Subcutaneous abdominal adipose tissue (tissue), 5 donors: ENCODE measurements at regions not wholly inside any gene's neighbourhood (a gene's known extent, or its start where the extent isn't known, plus 50 kb on each side); places are given as distances from the start of the nearest gene placed in this dataset.
"Not testable (repeated sequence)": the region's sequence is repeated elsewhere in the genome, so short reads cannot be mapped to it uniquely, and the experiment has no call there.

Source experiments
- H3K27ac ChIP-seq: one replicate; pipeline ENCODE4 v1.7.0; 2013; ENCODE audit warnings: low read depth, mild to moderate bottlenecking, inconsistent platforms, low read length, moderate library complexity
- H3K27me3 ChIP-seq, 5 donors: one replicate each; pipeline ENCODE4 v1.7.0; 2013; ENCODE audit warnings: low read length in 5 of 5, inconsistent platforms in 1 of 5; ENCODE audit not compliant: control insufficient read depth in 5 of 5, insufficient read depth in 4 of 5
- H3K36me3 ChIP-seq, 5 donors: one replicate each; pipeline ENCODE4 v1.7.0; 2013; ENCODE audit warnings: low read length in 5 of 5; ENCODE audit not compliant: control insufficient read depth in 5 of 5, insufficient read depth in 5 of 5
- H3K4me1 ChIP-seq, 5 donors: one replicate each; pipeline ENCODE4 v1.7.0; 2013; ENCODE audit warnings: low read length in 5 of 5, mild to moderate bottlenecking in 3 of 5, moderate library complexity in 1 of 5; ENCODE audit not compliant: control insufficient read depth in 5 of 5, insufficient read depth in 5 of 5
- H3K4me3 ChIP-seq, 5 donors: one replicate each; pipeline ENCODE4 v1.7.0; 2013; ENCODE audit warnings: low read length in 5 of 5, low read depth in 1 of 5
- H3K9ac ChIP-seq, 5 donors: one replicate each; pipeline ENCODE4 v1.7.0; 2013; ENCODE audit warnings: low read length in 5 of 5, mild to moderate bottlenecking in 4 of 5, moderate library complexity in 3 of 5
- H3K9me3 ChIP-seq, 5 donors: one replicate each; pipeline ENCODE4 v1.7.0; 2013; ENCODE audit warnings: low read length in 5 of 5; ENCODE audit not compliant: control insufficient read depth in 5 of 5
- donor health status: healthy.
- donor health status: healthy.
- donor health status: healthy.
- donor health status: healthy.
- donor health status: healthy.

GRCh38 chr11:86172894-86173293 is 71.7 kb upstream of the EED start:
- H3K27ac ChIP-seq, result peak overlapping the region; percentile 97

GRCh38 chr11:86171627-86172026 is 72.9 kb upstream of the EED start:
- Histone ChIP-seq H3K27ac (no peak overlapping the region), H3K27me3 (no peaks in the 10 kb centered on the region), H3K9me3 (no peaks in the 10 kb centered on the region), H3K4me1 (peaks cover 8 to 48% (median 42%) of the 10 kb centered on the region in 5 donors), H3K9ac (no peak overlapping the region), H3K36me3 (no peaks in the 10 kb centered on the region), H3K4me3 (no peak overlapping the region)

More at GRCh38 chr11:86172894-86173293, 71.7 kb upstream of the EED start:
- Histone ChIP-seq H3K4me1 (peaks cover 8 to 47% (median 46%) of the 10 kb centered on the region in 5 donors), H3K4me3 (no peak overlapping the region), H3K9ac (no peak overlapping the region), H3K9me3 (no peaks in the 10 kb centered on the region), H3K36me3 (no peaks in the 10 kb centered on the region), H3K27me3 (no peaks in the 10 kb centered on the region)

GRCh38 chr11:86167499-86168164 is 76.9 kb upstream of the EED start:
- Histone ChIP-seq H3K36me3 (no peaks in the 10 kb centered on the region), H3K9ac (no peak overlapping the region), H3K9me3 (no peaks in the 10 kb centered on the region)

GRCh38 chr11:86166287-86166686 is 78.3 kb upstream of the EED start:
- H3K9me3 ChIP-seq, H3K27ac ChIP-seq, H3K36me3 ChIP-seq, H3K27me3 ChIP-seq, H3K9ac ChIP-seq, H3K4me3 ChIP-seq: not testable (repeated sequence)
- H3K4me1 ChIP-seq, result peaks cover 4 to 41% (median 35%) of the 10 kb centered on the region in 5 donors

More at GRCh38 chr11:86167499-86168164, 76.9 kb upstream of the EED start:
- peaks cover 4 to 30% (median 22%) of the 10 kb centered on the region in 5 donors for H3K4me1 ChIP-seq
- no peak overlapping the region for H3K4me3 ChIP-seq
- H3K27me3 ChIP-seq, result no peaks in the 10 kb centered on the region
- peak overlapping the region; percentile 61 for H3K27ac ChIP-seq

GRCh38 chr11:86164106-86164505 is 80.4 kb upstream of the EED start:
- H3K4me3 ChIP-seq, result no peak overlapping the region
- no peaks in the 10 kb centered on the region for H3K27me3 ChIP-seq
- no peaks in the 10 kb centered on the region for H3K9me3 ChIP-seq
- H3K4me1 ChIP-seq, result peaks cover 4 to 47% (median 42%) of the 10 kb centered on the region in 5 donors
- H3K27ac ChIP-seq, result peak overlapping the region; percentile 91
- no peaks in the 10 kb centered on the region for H3K36me3 ChIP-seq
- no peak overlapping the region for H3K9ac ChIP-seq

- H3K4me3 ChIP-seq, H3K9me3 ChIP-seq, H3K9ac ChIP-seq, H3K27me3 ChIP-seq, H3K36me3 ChIP-seq: not testable (repeated sequence)
- Histone ChIP-seq H3K27ac (peak overlapping the region; percentile 91), H3K4me1 (peaks cover 4 to 52% (median 45%) of the 10 kb centered on the region in 5 donors)
These were observed 81.2 kb upstream of the EED start for GRCh38 chr11:86163221-86163876.

- H3K9me3 ChIP-seq, result no peaks in the 10 kb centered on the region
- H3K27me3 ChIP-seq, result no peaks in the 10 kb centered on the region
- H3K4me1 ChIP-seq, result peaks cover 4 to 52% (median 38%) of the 10 kb centered on the region in 5 donors
- H3K9ac ChIP-seq, result peak overlapping the region in 2 of 5 donors; percentile 19 to 43
- H3K27ac ChIP-seq, result peak overlapping the region; percentile 91
- H3K36me3 ChIP-seq, result no peaks in the 10 kb centered on the region
- H3K4me3 ChIP-seq, result no peak overlapping the region
These were observed 82.3 kb upstream of the EED start for GRCh38 chr11:86162239-86162638.

GRCh38 chr11:86161837-86162236 is 82.7 kb upstream of the EED start:
- peak overlapping the region in 2 of 5 donors; percentile 19 to 43 for H3K9ac ChIP-seq
- peaks cover 4 to 56% (median 35%) of the 10 kb centered on the region in 5 donors for H3K4me1 ChIP-seq
- H3K27ac ChIP-seq, result peak overlapping the region; percentile 91

GRCh38 chr11:86161336-86161735 is 83.2 kb upstream of the EED start:
- no peaks in the 10 kb centered on the region for H3K9me3 ChIP-seq
- peak overlapping the region in 1 of 5 donors; percentile 43 for H3K9ac ChIP-seq
- H3K4me3 ChIP-seq, result no peak overlapping the region
- H3K27ac ChIP-seq, result peak overlapping the region; percentile 91
- H3K4me1 ChIP-seq, result peaks cover 4 to 61% (median 39%) of the 10 kb centered on the region in 5 donors
- H3K27me3 ChIP-seq, result no peaks in the 10 kb centered on the region
- no peaks in the 10 kb centered on the region for H3K36me3 ChIP-seq

More at GRCh38 chr11:86161837-86162236, 82.7 kb upstream of the EED start:
- Histone ChIP-seq H3K9me3 (no peaks in the 10 kb centered on the region), H3K4me3 (no peak overlapping the region), H3K36me3 (no peaks in the 10 kb centered on the region), H3K27me3 (no peaks in the 10 kb centered on the region)

GRCh38 chr11:86160541-86161149 is 83.9 kb upstream of the EED start:
- H3K9me3 ChIP-seq, result no peaks in the 10 kb centered on the region
- H3K27ac ChIP-seq, result peak overlapping the region; percentile 91
- peaks cover 7 to 66% (median 41%) of the 10 kb centered on the region in 5 donors for H3K4me1 ChIP-seq

More at GRCh38 chr11:86160541-86161149, 83.9 kb upstream of the EED start:
- Histone ChIP-seq H3K36me3 (no peaks in the 10 kb centered on the region), H3K9ac (no peak overlapping the region), H3K4me3 (no peak overlapping the region), H3K27me3 (no peaks in the 10 kb centered on the region)
